Activated CD4-positive, CD25-positive, alpha-beta regulatory T cell treated with anti-CD3 and anti-CD28 coated beads, Interleukin-2, amount 50 U/mL, for 16 hours (primary cell): ENCODE measurements at regions not wholly inside any gene's neighbourhood (a gene's known extent, or its start where the extent isn't known, plus 50 kb on each side); places are given as distances from the start of the nearest gene placed in this dataset.

Source experiments
- DNase-seq: peaks from one replicate; pipeline ENCODE4 v3.0.0-alpha.2; 2020; ENCODE audit warnings: low read depth, low spot score

GRCh38 chr14:61893371-61893940 lies 131.2 kb downstream of the SNAPC1 start:
- no peak for DNase-seq

DNA sequence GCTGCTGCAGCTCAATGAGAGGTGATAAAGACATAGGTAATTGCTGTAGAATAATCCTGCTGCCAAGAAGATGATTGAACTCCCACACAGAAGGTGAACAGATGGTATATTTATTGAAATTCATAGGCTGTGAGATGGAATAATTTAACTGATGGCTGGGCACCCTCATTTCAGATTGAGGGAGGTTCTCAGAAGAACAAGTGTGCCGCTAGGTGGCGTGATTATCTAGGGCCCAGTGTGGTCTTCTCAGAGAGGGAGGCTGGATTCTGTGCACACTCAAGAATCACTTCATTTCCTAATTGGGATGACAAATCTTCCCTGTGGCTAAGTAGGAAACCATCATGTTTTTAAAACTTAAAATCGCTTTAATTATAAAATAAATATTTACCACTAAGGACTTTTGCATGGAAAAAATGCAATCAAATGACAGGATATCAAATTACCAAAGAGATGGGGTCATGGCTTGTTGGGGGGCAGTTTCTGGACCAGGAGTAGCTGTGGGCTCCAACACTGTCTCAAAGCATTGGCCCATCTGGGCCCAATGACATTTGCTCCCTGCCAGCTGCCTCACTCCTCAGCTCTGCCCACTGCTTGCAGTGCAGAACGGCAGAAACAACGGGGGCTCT lies 132.3 kb downstream of the SNAPC1 start:
- peak; percentile 21 for DNase-seq

- no peak for DNase-seq
These were observed 135.1 kb downstream of the SNAPC1 start for GRCh38 chr14:61897300-61897699.

GRCh38 chr14:61898568-61898967 lies 136.3 kb downstream of the SNAPC1 start:
- no peak for DNase-seq

DNA sequence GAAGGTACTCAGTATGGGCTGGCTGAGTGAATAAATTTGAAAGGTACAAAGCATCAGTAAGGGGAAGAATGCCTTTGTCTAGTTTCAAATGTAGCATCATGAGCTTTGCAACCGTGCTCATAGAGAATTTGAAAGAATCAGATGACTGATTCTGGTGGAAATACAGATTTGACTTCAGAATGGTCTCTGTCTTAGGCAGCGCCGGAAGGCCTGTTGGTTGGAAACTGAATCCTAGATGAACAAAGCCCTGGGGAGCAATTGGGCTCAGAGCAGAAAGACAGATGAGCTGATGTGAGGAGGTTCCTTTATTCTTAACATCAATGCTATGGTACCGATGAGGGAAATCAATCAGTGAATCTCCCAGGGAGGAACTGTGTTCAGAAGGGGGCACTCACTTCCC lies 137.3 kb downstream of the SNAPC1 start:
- DNase-seq: no peak

DNA sequence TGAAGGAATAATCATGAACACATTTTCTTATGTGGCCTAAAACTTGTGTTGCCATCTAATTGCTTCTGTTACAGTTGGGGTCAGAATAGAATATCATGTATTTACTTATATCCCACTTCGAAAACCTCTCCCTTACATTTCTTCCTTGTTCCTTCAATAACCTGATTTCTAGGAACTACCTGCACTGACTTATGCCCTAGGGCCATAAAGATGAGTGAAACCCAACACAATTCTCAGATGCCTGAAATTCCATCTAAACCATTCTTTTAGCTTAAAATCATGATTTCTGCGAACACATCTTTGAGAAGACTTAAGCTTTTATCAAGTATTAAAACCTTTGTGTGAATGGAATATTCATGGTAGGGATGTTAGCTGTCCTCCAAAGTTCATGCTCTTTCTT lies 142.7 kb downstream of the SNAPC1 start:
- DNase-seq: no peak

DNA sequence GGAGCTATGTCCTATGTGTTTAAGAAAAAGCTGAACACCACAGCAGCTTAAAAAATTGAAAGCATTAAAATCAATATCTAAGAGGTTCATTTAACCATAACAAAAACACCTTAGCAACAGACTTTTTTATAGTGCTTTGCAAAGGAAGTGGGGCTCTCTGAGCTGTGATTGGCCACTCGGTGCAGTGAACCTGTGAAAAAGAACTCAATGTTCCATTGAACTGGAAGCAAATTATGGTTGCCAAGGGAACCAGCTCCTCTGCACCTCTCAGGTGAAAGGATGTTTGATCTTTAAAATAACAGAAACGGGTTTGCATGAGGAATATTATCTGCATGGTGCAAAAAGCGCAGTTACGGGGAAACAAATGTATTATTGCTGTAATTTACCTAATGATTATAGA lies 149.4 kb downstream of the SNAPC1 start:
- no peak for DNase-seq

- DNase-seq: no peak
These were observed 156.8 kb downstream of the SNAPC1 start for GRCh38 chr14:61918998-61919397.

DNA sequence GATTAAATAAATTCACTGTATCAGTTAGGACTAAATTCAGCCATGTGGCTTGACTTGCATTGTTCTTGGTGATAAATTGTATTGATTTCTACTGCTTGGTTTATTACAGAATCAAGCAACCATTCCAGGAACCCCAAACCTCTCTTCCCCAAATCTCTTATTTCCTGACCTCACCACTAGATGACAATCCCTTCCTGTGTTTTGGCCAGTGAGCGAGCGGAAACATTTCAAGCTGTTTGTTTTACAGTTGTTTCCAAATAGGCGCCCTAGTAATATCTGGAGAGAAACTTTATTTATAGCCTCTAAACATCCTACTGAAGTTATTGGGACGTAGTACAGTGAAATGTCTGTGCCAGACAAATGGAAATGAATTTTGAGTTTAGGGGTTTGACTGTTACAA lies 161.1 kb downstream of the SNAPC1 start:
- DNase-seq: no peak

GRCh38 chr14:61925043-61925442 lies 162.8 kb downstream of the SNAPC1 start:
- no peak for DNase-seq

DNA sequence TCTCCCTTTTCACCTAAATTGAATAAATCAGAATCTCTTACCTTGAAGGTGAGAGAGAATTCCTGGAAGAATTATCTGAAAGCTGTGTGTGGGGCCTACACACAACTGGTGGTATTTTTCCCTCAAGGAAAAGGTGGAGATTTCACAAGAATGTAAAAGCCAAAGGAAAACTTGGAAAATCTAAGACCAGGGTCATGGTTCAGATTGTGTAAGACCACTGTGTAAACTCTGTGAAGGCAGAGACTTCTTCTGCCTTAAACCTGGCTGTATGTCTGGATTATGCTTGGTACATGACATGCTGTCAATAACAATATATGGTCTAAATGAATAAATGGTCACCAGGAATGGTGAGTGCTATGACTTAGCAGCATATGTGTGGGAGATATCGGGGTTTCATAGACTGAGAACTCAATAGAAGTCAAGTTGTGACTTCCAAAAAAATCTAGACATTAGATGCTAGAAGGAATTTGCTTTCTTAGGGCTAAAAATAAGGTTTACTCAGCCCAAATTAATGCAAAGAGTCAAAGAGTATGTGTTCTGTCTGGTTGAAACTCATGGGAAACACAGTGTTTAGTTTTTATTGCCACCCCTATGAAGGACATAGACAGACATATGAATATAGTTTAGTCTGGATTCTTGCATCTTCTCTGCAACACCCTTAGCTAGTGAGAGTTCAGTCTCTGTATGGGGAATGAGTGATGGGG lies 163.7 kb downstream of the SNAPC1 start:
- no peak for DNase-seq

DNA sequence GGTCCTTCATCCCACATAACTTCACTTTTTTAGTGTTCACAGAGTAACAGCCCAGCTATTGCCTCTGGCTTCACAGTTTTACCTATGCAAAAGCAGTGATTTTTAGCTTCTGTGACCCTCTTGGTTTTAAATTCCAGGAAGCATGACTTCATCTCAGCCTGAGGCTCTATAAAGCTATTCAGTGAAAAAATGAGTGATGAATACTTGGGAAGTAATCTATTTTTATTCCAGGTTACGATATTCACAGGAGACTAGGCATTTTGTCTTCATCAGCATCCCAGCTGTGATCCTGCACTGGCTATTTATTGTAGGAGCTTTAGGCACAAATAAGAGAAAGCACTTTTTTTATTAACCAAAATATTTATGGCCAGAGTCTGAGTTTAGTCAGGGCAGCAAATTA lies 164.8 kb downstream of the SNAPC1 start:
- no peak for DNase-seq

DNA sequence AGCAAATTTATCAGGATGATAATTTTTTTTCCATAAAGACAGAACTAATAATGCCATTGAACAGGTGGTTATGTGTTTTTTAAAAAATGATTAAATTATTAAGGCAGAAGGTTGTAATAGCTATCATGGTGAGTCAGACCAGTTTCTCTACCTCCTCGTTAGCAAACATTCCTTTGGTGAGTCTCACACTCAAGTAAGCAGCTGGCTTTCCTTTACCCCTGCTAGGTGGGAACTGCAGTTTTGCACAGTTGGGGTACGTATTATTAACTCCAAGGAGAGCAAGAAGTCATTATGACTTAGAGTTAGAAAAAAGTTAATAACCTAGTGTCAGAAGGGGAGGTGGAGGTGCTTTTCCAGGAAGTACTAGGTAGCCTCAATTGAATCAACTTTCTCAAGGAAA lies 165.3 kb downstream of the SNAPC1 start:
- DNase-seq: no peak

DNA sequence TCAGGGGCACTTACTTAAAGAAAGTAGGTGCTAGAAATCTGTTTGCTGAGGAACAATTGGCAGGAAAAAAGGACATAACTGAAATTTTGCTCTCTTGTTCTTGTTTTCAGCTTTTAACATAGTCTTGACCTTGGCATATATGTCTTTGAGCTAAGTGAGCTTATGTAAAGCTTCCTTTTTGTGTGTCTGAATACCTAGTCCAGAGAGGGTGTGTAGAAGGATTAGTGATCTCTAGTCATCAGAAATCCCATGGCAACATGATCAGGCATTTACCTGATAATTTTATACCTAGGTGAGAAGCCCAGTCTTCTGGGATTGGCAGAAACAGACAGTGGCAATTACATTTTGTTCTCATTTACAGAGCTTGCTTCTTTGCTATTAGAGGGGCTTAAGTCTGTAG lies 166.1 kb downstream of the SNAPC1 start:
- DNase-seq: no peak

- DNase-seq: no peak
These were observed 166.5 kb downstream of the SNAPC1 start for GRCh38 chr14:61928701-61929100.

DNA sequence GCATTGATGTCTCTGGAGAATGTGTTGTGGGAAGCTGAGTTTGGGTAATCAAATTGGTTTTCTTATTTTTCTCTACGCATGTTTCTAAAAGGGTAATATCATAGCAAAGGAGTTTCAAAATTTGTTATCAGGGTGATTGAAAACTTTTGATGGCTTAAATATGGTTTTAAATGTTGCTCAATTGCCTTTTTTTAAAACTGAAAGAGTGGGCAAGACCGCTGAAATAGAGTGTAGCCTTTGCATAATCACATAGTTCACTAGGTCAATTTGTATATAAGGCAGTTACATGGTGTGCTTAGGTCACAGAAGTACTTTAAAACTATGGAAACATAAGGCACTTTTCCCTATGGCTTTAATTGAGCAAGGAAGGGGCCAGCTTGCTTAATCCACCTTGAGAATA lies 167.4 kb downstream of the SNAPC1 start:
- no peak for DNase-seq

GRCh38 chr14:61930101-61930857 lies 168.1 kb downstream of the SNAPC1 start:
- DNase-seq: no peak

GRCh38 chr14:61932974-61933373 lies 170.8 kb downstream of the SNAPC1 start:
- no peak for DNase-seq

GRCh38 chr14:61934385-61934784 lies 172.2 kb downstream of the SNAPC1 start:
- DNase-seq: no peak

DNA sequence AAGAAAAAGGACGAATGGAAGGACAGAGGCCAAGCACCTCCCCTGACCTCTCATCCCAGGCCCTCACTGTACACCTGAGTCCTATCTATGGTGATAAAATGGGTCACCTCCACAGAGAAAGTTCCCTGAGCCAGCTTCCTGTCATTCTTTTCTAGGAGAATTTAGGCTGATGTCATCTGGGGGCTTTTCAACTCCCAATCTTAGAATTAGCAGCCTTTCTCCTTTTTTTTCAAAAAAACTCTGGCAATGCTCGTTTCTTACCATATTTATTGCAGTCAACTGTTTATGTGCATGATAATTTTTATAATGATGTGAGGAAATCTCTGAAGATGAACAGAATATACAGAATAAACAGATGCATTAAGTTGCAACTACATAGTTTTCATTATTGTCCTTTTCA lies 177.6 kb downstream of the SNAPC1 start:
- no peak for DNase-seq

- no peak for DNase-seq
These were observed 178.6 kb downstream of the SNAPC1 start for GRCh38 chr14:61940666-61941420.
